Brain microvascular endothelial cell (primary cell): ENCODE measurements at regions not wholly inside any gene's neighbourhood (a gene's known extent, or its start where the extent isn't known, plus 50 kb on each side); places are given as distances from the start of the nearest gene placed in this dataset.

ENCODE experiments used
- DNase-seq: peaks from one replicate; pipeline ENCODE4 v3.0.0-alpha.2; 2020
- H3K27ac ChIP-seq: fragments of 250-450 bp; sonication (Bioruptor Pico); 2 replicates; pipeline ENCODE4 v1.5.1; 2020; ENCODE audit warnings: mild to moderate bottlenecking, moderate library complexity
- H3K27me3 ChIP-seq: fragments of 250-450 bp; sonication (Bioruptor Pico); replicated peaks from 2 replicates; pipeline ENCODE4 v1.5.1; 2020; ENCODE audit warnings: mild to moderate bottlenecking
- H3K36me3 ChIP-seq: fragments of 250-450 bp; sonication (Bioruptor Pico); replicated peaks from 2 replicates; pipeline ENCODE4 v1.5.1; 2020; ENCODE audit warnings: mild to moderate bottlenecking
- H3K4me3 ChIP-seq: 2 replicates; pipeline ENCODE4 v1.5.1; 2011; ENCODE audit warnings: low read depth, mild to moderate bottlenecking, control low read depth, low read length, moderate library complexity
- in situ Hi-C: cut with HindIII; loops from 2 replicates; pipeline ENCODE4 v1.10.0; 2017; ENCODE audit warnings: low sequenced_read_pairs, low pct_ligation_motif_present
- TF ChIP-seq, protein P1 (sequence below): IDR thresholded peaks from 2 replicates; pipeline ENCODE4 v1.5.1; 2011; ENCODE audit warnings: low read depth, mild to moderate bottlenecking, moderate library complexity, low read length, control low read depth, inconsistent platforms; ENCODE audit errors: missing control alignments

DNA sequence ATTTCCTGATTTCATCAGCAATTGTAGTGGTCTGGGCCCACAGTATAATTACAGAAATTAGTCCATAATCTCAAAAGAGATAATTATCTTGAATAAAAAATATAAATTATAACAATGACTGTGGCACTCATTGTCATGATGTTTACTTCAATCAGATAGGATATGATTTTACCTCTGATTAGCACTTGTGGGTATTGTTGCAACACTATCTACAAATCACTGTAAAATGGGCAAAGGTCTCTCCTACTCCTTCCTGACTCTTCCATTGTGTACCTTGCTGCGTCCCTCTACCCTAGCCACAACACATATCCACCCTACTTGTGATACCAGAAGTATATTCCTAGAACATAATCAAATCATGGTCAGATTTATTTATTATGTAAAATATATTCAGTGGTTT, 200.9 kb upstream of the TRIB2 start:
- TF ChIP-seq, protein P1, sequence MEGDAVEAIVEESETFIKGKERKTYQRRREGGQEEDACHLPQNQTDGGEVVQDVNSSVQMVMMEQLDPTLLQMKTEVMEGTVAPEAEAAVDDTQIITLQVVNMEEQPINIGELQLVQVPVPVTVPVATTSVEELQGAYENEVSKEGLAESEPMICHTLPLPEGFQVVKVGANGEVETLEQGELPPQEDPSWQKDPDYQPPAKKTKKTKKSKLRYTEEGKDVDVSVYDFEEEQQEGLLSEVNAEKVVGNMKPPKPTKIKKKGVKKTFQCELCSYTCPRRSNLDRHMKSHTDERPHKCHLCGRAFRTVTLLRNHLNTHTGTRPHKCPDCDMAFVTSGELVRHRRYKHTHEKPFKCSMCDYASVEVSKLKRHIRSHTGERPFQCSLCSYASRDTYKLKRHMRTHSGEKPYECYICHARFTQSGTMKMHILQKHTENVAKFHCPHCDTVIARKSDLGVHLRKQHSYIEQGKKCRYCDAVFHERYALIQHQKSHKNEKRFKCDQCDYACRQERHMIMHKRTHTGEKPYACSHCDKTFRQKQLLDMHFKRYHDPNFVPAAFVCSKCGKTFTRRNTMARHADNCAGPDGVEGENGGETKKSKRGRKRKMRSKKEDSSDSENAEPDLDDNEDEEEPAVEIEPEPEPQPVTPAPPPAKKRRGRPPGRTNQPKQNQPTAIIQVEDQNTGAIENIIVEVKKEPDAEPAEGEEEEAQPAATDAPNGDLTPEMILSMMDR: no peak
- DNase-seq: no peak
- Histone ChIP-seq H3K27me3 (no peaks in the 10 kb centered on the region), H3K4me3 (no peak overlapping the region), H3K36me3 (no peaks in the 10 kb centered on the region), H3K27ac (no peak overlapping the region)
- in situ Hi-C loops: no loop called here

DNA sequence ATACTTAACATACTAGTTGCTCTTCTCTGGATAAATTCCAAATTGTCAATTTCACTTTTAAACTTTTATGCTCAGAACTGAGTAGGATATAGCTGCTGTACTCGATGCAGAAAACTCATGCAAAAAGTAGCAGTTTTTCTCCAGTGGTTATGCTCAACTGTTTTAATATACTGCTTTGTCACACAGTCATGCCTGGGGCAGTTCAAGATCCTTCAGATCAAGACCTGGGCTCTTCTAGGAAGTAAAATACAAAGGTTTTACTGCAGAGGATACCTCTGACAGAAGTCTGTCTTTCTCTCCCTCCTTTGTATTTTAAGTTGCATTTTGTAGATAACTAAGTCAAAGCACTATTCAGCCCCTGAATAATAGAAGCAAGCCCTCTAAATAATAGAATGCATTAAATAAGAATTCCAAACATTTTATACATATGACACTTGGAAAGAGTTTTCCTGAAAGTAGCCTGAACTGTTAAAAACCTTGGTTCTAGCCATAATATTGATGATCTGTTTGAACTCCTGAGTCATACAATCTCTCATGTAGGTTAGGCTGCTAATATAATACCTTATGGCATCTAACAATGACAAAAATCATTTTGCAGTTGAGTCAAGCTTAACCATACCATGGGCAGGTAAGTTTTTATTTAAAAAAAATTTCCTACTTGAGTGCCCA, 183.3 kb upstream of the TRIB2 start:
- Histone ChIP-seq H3K27me3 (no peaks in the 10 kb centered on the region), H3K36me3 (no peaks in the 10 kb centered on the region), H3K27ac (peak overlapping the region; percentile 85), H3K4me3 (no peak overlapping the region)
- TF ChIP-seq, protein P1: no peak
- no peak for DNase-seq
- in situ Hi-C loops: no loop called here

GRCh38 chr2:12534646-12535263, 182.0 kb upstream of the TRIB2 start:
- H3K27ac ChIP-seq: peak overlapping the region; percentile 85
- H3K36me3 ChIP-seq: no peaks in the 10 kb centered on the region
- DNase-seq: peak; percentile 91
- in situ Hi-C loops: no loop called here
- TF ChIP-seq, protein P1: no peak
- H3K4me3 ChIP-seq: peak overlapping the region; percentile 6
- no peaks in the 10 kb centered on the region for H3K27me3 ChIP-seq

DNA sequence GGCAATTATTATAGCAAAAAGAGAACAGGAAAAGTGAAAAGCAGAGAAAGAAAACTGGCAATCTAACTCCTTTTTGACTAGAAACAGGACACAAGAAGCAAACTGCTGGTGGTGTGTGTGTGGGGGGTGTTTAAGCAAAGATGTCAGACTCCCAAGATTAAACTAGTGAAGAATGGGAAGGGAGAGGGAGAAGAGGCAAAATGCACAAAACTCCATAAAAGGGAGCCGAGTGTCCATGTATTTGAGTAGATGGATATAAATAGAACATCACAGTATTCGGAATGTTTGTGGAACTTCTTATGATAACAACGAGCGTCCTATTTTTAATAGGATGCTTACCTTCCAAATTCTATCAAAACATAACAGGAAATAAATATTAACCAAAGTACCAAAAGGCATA, 179.8 kb upstream of the TRIB2 start:
- DNase-seq: no peak
- no peak overlapping the region for H3K27ac ChIP-seq
- no peak overlapping the region for H3K4me3 ChIP-seq
- H3K27me3 ChIP-seq: no peaks in the 10 kb centered on the region
- in situ Hi-C loops: no loop called here
- TF ChIP-seq, protein P1: no peak
- no peaks in the 10 kb centered on the region for H3K36me3 ChIP-seq

- TF ChIP-seq, protein P1: no peak
- H3K27me3 ChIP-seq: no peaks in the 10 kb centered on the region
- no peak for DNase-seq
- H3K27ac ChIP-seq: no peak overlapping the region
- no peak overlapping the region for H3K4me3 ChIP-seq
- in situ Hi-C loops: no loop called here
- no peaks in the 10 kb centered on the region for H3K36me3 ChIP-seq
Observed at GRCh38 chr2:12538138-12538694, 178.5 kb upstream of the TRIB2 start.

- Histone ChIP-seq H3K36me3 (no peaks in the 10 kb centered on the region), H3K27ac (no peak overlapping the region), H3K27me3 (no peaks in the 10 kb centered on the region), H3K4me3 (no peak overlapping the region)
- DNase-seq: no peak
- in situ Hi-C loops: no loop called here
- TF ChIP-seq, protein P1: no peak
Observed at GRCh38 chr2:12539336-12539735, 177.4 kb upstream of the TRIB2 start.
